GM21381 (cell line): ENCODE measurements at regions not wholly inside any gene's neighbourhood (a gene's known extent, or its start where the extent isn't known, plus 50 kb on each side); places are given as distances from the start of the nearest gene placed in this dataset.

Source experiments
- ATAC-seq: cut with Tn5 transposase; IDR thresholded peaks from one replicate; pipeline ENCODE4 v1.9.1; 2021; ENCODE audit warnings: mild to moderate bottlenecking, moderate library complexity; ENCODE audit not compliant: unreplicated experiment

DNA sequence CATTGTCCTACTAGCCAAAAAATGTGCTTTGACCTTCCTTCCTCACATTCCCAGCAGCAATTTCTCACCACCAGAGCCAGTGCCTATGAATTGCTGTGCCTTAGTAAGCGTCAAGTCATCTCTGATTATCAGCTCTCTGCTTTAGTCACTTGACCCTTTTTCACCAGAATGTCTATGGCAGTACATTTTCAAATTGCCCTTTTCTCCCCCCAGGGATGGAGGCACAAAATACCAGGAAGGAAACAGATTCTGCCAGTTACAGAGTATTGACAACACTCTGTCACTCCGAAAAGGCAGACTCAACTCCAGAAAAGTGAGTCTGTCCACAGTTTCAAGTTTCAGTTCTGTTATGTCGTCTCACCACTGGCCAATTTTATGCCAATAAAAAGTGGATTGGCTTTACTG is 167.4 kb downstream of the TNFSF18 start:
- ATAC-seq: peak; percentile 74

- ATAC-seq: peak; percentile 42
These were observed 166.9 kb downstream of the TNFSF18 start for GRCh38 chr1:172883844-172884243.

GRCh38 chr1:172885411-172885810 is 165.3 kb downstream of the TNFSF18 start:
- ATAC-seq: no peak

DNA sequence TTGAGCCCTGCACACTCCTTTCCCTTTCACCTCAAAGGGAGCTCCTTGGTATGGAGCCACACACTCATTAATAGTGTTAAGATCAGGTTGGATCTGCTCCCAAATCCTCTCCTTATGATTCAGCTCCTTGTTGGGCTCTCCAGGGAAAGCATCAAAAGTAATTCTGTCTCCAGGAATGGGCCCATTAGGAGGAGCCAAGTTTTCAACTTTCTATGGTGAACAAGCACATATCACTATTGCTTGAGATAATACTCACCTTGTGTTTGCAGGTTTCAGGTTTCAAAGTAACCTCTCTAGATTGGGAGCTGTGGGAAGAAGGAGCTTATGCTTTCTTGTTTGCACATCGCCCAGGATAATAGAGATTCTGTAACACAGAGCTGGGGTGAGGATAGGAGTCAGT is 164.8 kb downstream of the TNFSF18 start:
- no peak for ATAC-seq

DNA sequence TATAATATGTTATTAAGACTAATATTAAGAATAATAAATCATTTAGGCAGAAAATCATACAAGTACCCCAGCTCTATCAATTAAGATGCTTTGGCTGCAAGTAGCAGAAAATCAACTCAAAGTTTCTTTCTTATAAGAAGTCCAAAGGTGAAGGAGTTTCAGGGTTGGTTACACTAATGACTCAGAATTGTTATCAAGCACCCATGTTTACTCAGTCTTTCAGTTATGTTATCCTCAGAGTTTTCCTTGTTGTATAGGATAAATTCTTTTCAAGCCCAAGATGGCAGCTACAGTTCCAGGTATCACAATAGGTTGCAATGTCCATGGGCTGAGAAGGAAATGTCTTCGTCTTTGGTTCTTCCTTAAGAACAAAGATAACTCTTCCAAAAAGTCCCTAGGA is 163.6 kb downstream of the TNFSF18 start:
- ATAC-seq: no peak

GRCh38 chr1:172893146-172893841 is 157.4 kb downstream of the TNFSF18 start:
- ATAC-seq: no peak

DNA sequence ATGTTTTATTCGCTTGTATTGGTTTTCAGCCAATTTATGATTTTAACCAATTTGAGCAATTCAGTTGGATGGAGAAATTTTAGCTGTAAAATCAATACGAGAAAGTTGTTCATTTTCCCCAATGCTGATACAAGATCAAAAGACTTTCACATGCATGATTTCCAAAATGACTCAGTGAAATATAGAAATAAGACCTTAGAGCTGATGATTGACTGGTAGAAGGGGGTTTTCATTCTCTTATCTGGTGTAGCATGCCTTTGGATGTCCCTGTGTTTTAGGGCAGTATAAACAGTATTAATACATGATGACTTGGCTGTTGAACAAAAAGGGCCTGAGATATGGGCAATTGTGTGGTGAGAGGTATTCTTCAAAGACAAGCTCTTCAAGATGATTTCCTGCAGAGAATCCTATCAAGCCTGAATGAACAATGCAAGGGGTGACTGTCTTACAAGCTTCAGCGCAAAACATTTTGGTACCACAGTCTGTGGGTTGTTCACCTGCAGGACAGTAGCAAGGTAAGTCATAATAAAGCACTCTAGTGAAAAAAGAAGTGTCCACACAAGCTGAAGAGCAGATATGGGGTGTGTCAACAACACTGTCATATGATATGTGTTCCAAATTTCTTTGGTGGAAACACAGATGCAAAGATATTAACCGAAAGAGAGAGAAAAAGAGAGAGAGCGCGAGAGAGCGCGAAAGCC is 156.2 kb downstream of the TNFSF18 start:
- peak; percentile 25 for ATAC-seq

DNA sequence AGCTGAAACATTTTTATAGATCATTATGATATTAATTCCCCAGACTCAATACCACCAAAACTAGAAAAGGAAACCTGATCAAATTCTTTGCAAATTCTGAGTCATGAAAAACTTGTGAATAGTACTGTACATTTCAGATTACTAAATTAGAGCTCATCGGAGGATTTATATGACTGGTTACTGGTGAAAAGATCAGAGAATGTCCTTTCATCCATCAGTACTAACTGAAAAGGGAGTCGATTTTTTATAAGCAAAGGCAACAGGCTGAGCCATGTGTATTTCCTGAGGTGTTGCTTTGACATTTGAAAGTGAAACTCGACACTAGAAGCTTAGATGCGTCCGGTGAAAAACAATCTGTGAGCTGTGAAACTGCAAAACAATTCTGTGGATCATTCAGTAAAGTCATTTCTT is 155.7 kb downstream of the TNFSF18 start:
- ATAC-seq: peak; percentile 78

DNA sequence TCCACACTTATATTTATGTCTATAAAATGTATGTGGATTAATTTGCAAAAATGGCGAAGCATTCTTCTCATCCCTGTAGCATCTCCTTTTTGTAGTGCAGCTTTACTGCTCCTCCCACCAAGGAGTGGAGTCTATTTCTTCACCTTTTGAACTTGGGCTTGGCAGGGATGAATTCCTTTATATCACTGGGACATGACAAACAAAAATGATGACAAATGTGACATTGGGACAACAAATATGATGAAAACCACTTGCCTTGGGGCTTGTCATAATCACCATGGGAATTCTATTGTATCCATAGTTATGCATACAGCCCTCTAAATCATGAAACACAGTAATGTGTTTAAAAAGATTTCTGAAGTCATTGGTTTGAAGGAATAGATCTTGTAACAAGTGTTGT is 155.0 kb downstream of the TNFSF18 start:
- ATAC-seq: no peak

DNA sequence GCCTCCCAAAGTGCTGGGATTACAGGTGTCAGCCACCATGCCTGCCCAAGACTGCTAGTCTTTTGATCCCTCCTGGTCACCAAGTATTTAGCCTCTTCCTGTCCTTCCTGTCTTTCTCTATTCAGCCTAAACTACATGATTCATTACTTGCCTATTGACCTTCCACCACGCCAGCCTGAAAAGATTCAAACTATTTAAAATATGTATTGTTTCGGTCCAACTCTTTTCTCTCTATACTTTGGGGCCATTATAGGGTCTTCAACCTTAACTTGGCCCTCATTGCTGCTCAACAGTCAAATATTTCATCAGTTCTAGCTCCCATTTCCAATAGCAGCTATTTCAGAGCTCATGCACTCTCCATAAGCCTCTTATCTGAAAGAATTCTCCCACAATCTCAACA is 153.0 kb downstream of the TNFSF18 start:
- no peak for ATAC-seq

DNA sequence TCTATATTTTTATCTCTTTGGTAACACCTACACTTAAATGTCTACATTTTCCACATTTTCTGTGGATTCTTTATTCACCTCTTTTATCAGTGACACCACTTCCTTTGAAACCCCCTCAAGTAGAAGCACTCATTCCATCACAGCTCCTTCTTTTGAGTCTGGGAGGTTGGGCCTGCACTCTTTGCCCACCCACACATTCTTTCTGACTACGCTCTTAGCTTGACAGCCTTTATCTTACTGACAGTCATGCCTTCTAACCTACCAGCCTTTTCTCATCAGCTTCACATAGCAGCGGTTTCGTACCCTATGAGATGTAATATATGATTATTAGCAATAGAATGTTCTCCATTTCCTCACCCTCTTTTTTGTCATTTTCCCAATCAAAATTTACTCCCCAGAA is 151.9 kb downstream of the TNFSF18 start:
- ATAC-seq: no peak

DNA sequence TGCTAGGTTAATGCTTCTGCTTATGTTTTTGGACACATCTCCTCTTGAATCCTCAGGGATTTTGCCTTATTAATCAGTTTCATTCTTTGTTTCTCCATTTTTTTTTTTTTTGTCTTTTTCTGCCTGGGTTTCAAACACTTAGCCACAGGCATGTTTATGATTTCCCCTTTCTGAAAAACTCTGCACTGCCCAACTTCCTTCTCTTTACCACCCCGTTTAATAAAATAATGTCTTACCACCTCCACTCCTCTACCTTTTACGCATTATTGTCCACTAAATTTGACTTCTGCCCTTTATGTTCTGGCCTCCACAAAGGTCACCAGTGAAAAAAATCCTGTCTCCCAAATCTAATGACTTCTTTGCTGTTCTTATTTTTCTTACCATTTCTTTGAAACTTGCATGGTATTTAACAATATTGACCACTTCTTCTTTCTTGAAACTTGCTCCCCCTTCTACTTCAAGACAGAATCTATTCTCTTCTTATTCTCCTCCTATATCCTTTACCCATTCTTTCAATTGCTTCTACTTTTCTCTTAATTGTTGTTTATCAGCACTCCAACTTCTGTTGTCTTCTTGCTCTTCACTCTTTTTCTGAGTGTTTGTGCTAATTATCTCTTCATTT is 150.3 kb downstream of the TNFSF18 start:
- no peak for ATAC-seq

GRCh38 chr1:172902200-172902599 is 148.5 kb downstream of the TNFSF18 start:
- no peak for ATAC-seq

GRCh38 chr1:172902861-172903381 is 147.8 kb downstream of the TNFSF18 start:
- no peak for ATAC-seq

DNA sequence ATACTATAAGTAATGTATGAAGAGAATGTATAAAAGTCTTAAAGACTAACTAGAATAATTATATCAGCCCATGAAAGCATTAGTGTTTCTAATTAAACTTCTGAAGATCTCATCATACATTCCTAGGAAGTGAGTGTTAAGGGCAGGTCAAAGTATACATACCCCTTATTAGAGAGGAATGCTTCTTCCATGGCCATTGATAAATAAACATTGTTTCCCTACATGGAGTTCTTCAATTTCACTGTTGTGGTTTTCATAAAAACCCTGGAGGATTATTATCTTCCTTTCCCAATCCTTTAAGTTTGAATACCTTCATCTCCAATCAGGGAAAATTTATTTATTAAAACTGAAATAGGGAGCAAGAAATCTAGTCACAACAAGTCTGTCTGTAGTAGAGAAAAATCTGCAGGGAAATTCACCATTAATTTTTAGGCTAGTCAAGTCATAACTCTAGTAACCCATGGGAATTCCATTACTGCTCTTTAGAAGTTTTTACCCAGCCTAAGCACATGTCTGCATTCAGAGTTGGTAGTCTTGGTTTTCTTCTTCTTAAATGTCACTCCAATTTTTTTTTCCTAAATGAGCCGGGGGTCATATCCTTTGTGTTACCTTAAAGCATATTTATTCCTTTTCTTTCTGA is 147.0 kb downstream of the TNFSF18 start:
- ATAC-seq: no peak

GRCh38 chr1:172905452-172905851 is 145.3 kb downstream of the TNFSF18 start:
- ATAC-seq: no peak

- no peak for ATAC-seq
These were observed 143.8 kb downstream of the TNFSF18 start for GRCh38 chr1:172906778-172907592.

- no peak for ATAC-seq
These were observed 142.9 kb downstream of the TNFSF18 start for GRCh38 chr1:172907834-172908326.

- no peak for ATAC-seq
These were observed 141.0 kb downstream of the TNFSF18 start for GRCh38 chr1:172909606-172910326.

GRCh38 chr1:172912765-172913260 is 137.9 kb downstream of the TNFSF18 start:
- ATAC-seq: no peak
